K562 (cell line): ENCODE measurements at regions not wholly inside any gene's neighbourhood (a gene's known extent, or its start where the extent isn't known, plus 50 kb on each side); places are given as distances from the start of the nearest gene placed in this dataset.

Experiments used
- ATAC-seq: fragments of 200-7000 bp; cut with Tn5 transposase; 3 replicates; pipeline ENCODE4 v1.9.1; 2020; ENCODE audit warnings: moderate library complexity
- BruUV-seq: library from RNA; stranded (reverse); fragments of 400-500 nt; replicated peaks from 2 replicates; lab custom pipeline; 2021; lab: Mats Ljungman, UMichigan
- CTCF ChIA-PET: fragments of 300-600 bp; formaldehyde crosslinking; extraction: SDS; loops from one replicate; lab custom pipeline; 2021; ENCODE audit warnings: low intra/inter-chr PET ratio; lab: Yijun Ruan, JAX
- POLR2A ChIA-PET: fragments of 300-600, 350-650 bp; sonication (Branson Sonifier 250); formaldehyde crosslinking; extraction: SDS; loops from one replicate; lab custom pipeline; 2021; ENCODE audit warnings: antibody characterized with exemption, inconsistent platforms; lab: Yijun Ruan, JAX
- DNase-seq, 4 experiments: peaks; one replicate each; pipeline versions ENCODE4 v3.0.0 to v3.0.0-alpha.2; 2011 to 2018; ENCODE audit warnings: low spot score in 3 of 4, mixed read lengths in 3 of 4; ENCODE audit errors: extremely low read depth in 1 of 4
- FAIRE-seq: peaks from 2 replicates; lab custom pipeline; 2011; peaks lifted over from hg19 to GRCh38; lab: Jason Lieb, UNC
- H2AFZ ChIP-seq: 2 replicates; pipeline ENCODE4 v1.6.0; 2011; ENCODE audit warnings: low read depth, low read length, control low read depth, inconsistent platforms
- H3K27ac ChIP-seq: fragments of 200-600 bp; 3 replicates; pipeline ENCODE4 v1.8.0; 2011; ENCODE audit warnings: low read depth, mild to moderate bottlenecking, control low read depth, inconsistent platforms, low read length, moderate library complexity, mixed read lengths; ENCODE audit errors: extremely low read depth
- H3K27me3 ChIP-seq, 2 experiments: fragments of 300-600 bp in 1 of 2; 2 replicates in 1 of 2; 3 replicates in 1 of 2; pipeline versions ENCODE4 v1.6.0 to v1.8.0; 2011; ENCODE audit warnings: inconsistent platforms in 2 of 2, low read length in 2 of 2, mild to moderate bottlenecking in 1 of 2, mixed read lengths in 1 of 2, moderate library complexity in 1 of 2; ENCODE audit not compliant: control insufficient read depth in 2 of 2, insufficient read depth in 2 of 2
- H3K36me3 ChIP-seq: fragments of 300-600 bp; 3 replicates; pipeline ENCODE4 v1.8.0; 2011; ENCODE audit warnings: mild to moderate bottlenecking, low read length, inconsistent platforms; ENCODE audit not compliant: control insufficient read depth, insufficient read depth
- H3K4me1 ChIP-seq, 2 experiments: fragments of 200-600 bp in 1 of 2; replicated peaks in 1 of 2; 2 replicates in 1 of 2; 3 replicates in 1 of 2; pipeline versions ENCODE4 v1.5.1 to v1.8.0; 2011; ENCODE audit warnings: inconsistent platforms in 2 of 2, low read length in 2 of 2, mild to moderate bottlenecking in 1 of 2, mixed read lengths in 1 of 2, moderate library complexity in 1 of 2; ENCODE audit not compliant: control insufficient read depth in 2 of 2, insufficient read depth in 2 of 2
- H3K4me2 ChIP-seq: 2 replicates; pipeline ENCODE4 v1.6.1; 2011; ENCODE audit warnings: low read length, control low read depth, inconsistent platforms, mixed read lengths; ENCODE audit not compliant: insufficient read depth
- H3K4me3 ChIP-seq: fragments of 200-600 bp; sonication (generic), shearing (Covaris generic); 2 replicates; pipeline ENCODE4 v1.5.1; 2016; ENCODE audit warnings: control low read depth, inconsistent platforms
- H3K79me2 ChIP-seq: fragments of 200-600 bp; 3 replicates; pipeline ENCODE4 v1.8.0; 2011; ENCODE audit warnings: low read length, inconsistent platforms; ENCODE audit not compliant: control insufficient read depth, insufficient read depth
- H3K9ac ChIP-seq, 2 experiments: 2 replicates each; pipeline versions ENCODE4 v1.6.0 to v1.6.1; 2011; ENCODE audit warnings: low read depth in 2 of 2, low read length in 2 of 2, control low read depth in 1 of 2, inconsistent platforms in 1 of 2, mild to moderate bottlenecking in 1 of 2, mixed read lengths in 1 of 2; ENCODE audit not compliant: insufficient read depth in 1 of 2
- H3K9me1 ChIP-seq: one replicate; pipeline ENCODE4 v1.6.0; 2011; ENCODE audit warnings: inconsistent platforms, mild to moderate bottlenecking, low read length, moderate library complexity; ENCODE audit not compliant: control insufficient read depth, insufficient read depth
- H3K9me3 ChIP-seq: replicated peaks from 2 replicates; pipeline ENCODE4 v1.5.1; 2011; ENCODE audit warnings: low read depth, low read length, inconsistent platforms; ENCODE audit not compliant: control insufficient read depth, insufficient read depth
- H4K20me1 ChIP-seq: replicated peaks from 2 replicates; pipeline ENCODE4 v1.6.1; 2011; ENCODE audit warnings: low read length, inconsistent platforms, mixed read lengths; ENCODE audit not compliant: control insufficient read depth, insufficient read depth
- CSDE1 ChIP-seq, 2 experiments: fragments of 450-650 bp; IDR thresholded peaks; 2 replicates each; pipeline ENCODE4 v1.6.1; 2016; ENCODE audit warnings: mild to moderate bottlenecking in 1 of 2
- RBM25 ChIP-seq: fragments of 200-400 bp; formaldehyde crosslinking; IDR thresholded peaks from 2 replicates; pipeline ENCODE4 v1.6.1; 2018; ENCODE audit warnings: low read length, low read depth, moderate library complexity; ENCODE audit not compliant: severe bottlenecking
- U2AF2 ChIP-seq: fragments of 200-400 bp; formaldehyde crosslinking; optimal IDR thresholded peaks from 2 replicates; pipeline ENCODE3; 2017; ENCODE audit warnings: low read depth, mild to moderate bottlenecking, low read length
- WGBS: fragments of 100-300 bp; shearing (Covaris generic); methylation state at CpG from one replicate; pipeline ENCODE4 v1.1.6; 2016; ENCODE audit warnings: low coverage, mixed read lengths; ENCODE audit not compliant: insufficient coverage; ENCODE audit errors: missing lambda C conversion rate; 5-methylcytosine and 5-hydroxymethylcytosine counted together
- in situ Hi-C: fragments of 300-500 bp; cut with MboI; formaldehyde crosslinking; loops from 4 replicates; pipeline ENCODE4 v1.15.0; 2018; ENCODE audit warnings: inconsistent platforms, mixed read lengths
- intact Hi-C: fragments of 100-400 bp; cut with micrococcal nuclease; formaldehyde crosslinking; loops from 2 replicates; pipeline ENCODE4 v1.14.2; 2022
- TF ChIP-seq, protein P1 (sequence below): sonication (generic); formaldehyde crosslinking; IDR thresholded peaks from 2 replicates; pipeline ENCODE4 v1.8.0; 2022; ENCODE audit warnings: mild to moderate bottlenecking, missing genetic modification reagents

GRCh38 chr7:135799881-135800280 lies 51.3 kb upstream of the FAM180A start:
- POLR2A ChIA-PET, result no interaction called here
- H3K9me3 ChIP-seq, result no peaks in the 10 kb centered on the region
- BruUV-seq, result no TSS peak
- no peak overlapping the region for H3K4me2 ChIP-seq
- DNase-seq, result no peak
- in situ Hi-C loops, result loop anchor here (5.0 to 25.0 kb wide), 5 partner anchors 207 to 1795 kb away; partner anchors contain the start of gene CHRM2
- H3K4me3 ChIP-seq, result no peak overlapping the region
- no peaks in the 10 kb centered on the region for H3K36me3 ChIP-seq
- H3K27ac ChIP-seq, result no peak overlapping the region
- H3K79me2 ChIP-seq, result no peaks in the 10 kb centered on the region
- intact Hi-C loops, result loop anchor here (2.0 to 10.0 kb wide), 7 partner anchors 132 to 685 kb away; no protein-coding TSS in a partner anchor
- no peaks in the 10 kb centered on the region for H4K20me1 ChIP-seq
- CTCF ChIA-PET, result interaction anchor here (4.0 kb wide), 1 partner anchor 209 kb away, joined by 68 read pairs; no protein-coding TSS in a partner anchor
- no peaks in the 10 kb centered on the region for H3K9me1 ChIP-seq
- peaks cover 13 to 27% of the 10 kb centered on the region in 2 experiments; a peak in 4 of 5 replicates for H3K27me3 ChIP-seq
- TF ChIP-seq, protein P1, sequence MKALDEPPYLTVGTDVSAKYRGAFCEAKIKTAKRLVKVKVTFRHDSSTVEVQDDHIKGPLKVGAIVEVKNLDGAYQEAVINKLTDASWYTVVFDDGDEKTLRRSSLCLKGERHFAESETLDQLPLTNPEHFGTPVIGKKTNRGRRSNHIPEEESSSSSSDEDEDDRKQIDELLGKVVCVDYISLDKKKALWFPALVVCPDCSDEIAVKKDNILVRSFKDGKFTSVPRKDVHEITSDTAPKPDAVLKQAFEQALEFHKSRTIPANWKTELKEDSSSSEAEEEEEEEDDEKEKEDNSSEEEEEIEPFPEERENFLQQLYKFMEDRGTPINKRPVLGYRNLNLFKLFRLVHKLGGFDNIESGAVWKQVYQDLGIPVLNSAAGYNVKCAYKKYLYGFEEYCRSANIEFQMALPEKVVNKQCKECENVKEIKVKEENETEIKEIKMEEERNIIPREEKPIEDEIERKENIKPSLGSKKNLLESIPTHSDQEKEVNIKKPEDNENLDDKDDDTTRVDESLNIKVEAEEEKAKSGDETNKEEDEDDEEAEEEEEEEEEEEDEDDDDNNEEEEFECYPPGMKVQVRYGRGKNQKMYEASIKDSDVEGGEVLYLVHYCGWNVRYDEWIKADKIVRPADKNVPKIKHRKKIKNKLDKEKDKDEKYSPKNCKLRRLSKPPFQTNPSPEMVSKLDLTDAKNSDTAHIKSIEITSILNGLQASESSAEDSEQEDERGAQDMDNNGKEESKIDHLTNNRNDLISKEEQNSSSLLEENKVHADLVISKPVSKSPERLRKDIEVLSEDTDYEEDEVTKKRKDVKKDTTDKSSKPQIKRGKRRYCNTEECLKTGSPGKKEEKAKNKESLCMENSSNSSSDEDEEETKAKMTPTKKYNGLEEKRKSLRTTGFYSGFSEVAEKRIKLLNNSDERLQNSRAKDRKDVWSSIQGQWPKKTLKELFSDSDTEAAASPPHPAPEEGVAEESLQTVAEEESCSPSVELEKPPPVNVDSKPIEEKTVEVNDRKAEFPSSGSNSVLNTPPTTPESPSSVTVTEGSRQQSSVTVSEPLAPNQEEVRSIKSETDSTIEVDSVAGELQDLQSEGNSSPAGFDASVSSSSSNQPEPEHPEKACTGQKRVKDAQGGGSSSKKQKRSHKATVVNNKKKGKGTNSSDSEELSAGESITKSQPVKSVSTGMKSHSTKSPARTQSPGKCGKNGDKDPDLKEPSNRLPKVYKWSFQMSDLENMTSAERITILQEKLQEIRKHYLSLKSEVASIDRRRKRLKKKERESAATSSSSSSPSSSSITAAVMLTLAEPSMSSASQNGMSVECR (CRISPR knock-in tag), result 0 out of 2 replicates have a peak, but pooled peaks have one; percentile 25
- TF ChIP-seq RBM25 (peak; percentile 13), CSDE1 (IDR thresholded peaks at IDR 0.05) (no peak), U2AF2 (no peak)
- TF ChIP-seq, all 486 proteins: peak for 2
- WGBS, result 1% methylated on average over 3 of the region's 3 CpGs
- peaks cover 6 to 10% of the 10 kb centered on the region in 2 experiments; a peak in 3 of 5 replicates for H3K4me1 ChIP-seq
- H3K9ac ChIP-seq, result no peak overlapping the region
- FAIRE-seq (no peak), ATAC-seq (no peak)
- H2AFZ ChIP-seq, result no peak overlapping the region
